HG03342 (cell line): ENCODE measurements at regions not wholly inside any gene's neighbourhood (a gene's known extent, or its start where the extent isn't known, plus 50 kb on each side); places are given as distances from the start of the nearest gene placed in this dataset.

Source experiments
- ATAC-seq: cut with Tn5 transposase; IDR thresholded peaks from one replicate; pipeline ENCODE4 v1.9.1; 2021; ENCODE audit warnings: mild to moderate bottlenecking, moderate library complexity; ENCODE audit not compliant: unreplicated experiment

GRCh38 chr4:13316354-13316753 lies 167.8 kb downstream of the RAB28 start:
- ATAC-seq: no peak

GRCh38 chr4:13313856-13314255 lies 170.3 kb downstream of the RAB28 start:
- no peak for ATAC-seq

GRCh38 chr4:13312264-13312663 lies 171.9 kb downstream of the RAB28 start:
- ATAC-seq: no peak

GRCh38 chr4:13309751-13310150 lies 174.4 kb downstream of the RAB28 start:
- ATAC-seq: no peak

GRCh38 chr4:13306356-13306755 lies 177.8 kb downstream of the RAB28 start:
- no peak for ATAC-seq

GRCh38 chr4:13302876-13303275 lies 181.3 kb downstream of the RAB28 start:
- ATAC-seq: no peak

GRCh38 chr4:13299343-13299742 lies 184.8 kb downstream of the RAB28 start:
- ATAC-seq: no peak

- ATAC-seq: no peak
These were observed 185.5 kb downstream of the RAB28 start for GRCh38 chr4:13298655-13299054.

- no peak for ATAC-seq
These were observed 187.2 kb downstream of the RAB28 start for GRCh38 chr4:13296986-13297385.

- ATAC-seq: no peak
These were observed 189.1 kb downstream of the RAB28 start for GRCh38 chr4:13294961-13295605.

GRCh38 chr4:13292372-13292771 lies 191.8 kb downstream of the RAB28 start:
- ATAC-seq: no peak

- no peak for ATAC-seq
These were observed 194.7 kb downstream of the RAB28 start for GRCh38 chr4:13289391-13289790.

GRCh38 chr4:13285336-13285735 lies 198.8 kb downstream of the RAB28 start:
- no peak for ATAC-seq

GRCh38 chr4:13284932-13285331 lies 199.2 kb downstream of the RAB28 start:
- ATAC-seq: no peak

GRCh38 chr4:13276357-13276756 lies 207.8 kb downstream of the RAB28 start:
- no peak for ATAC-seq

- no peak for ATAC-seq
These were observed 215.4 kb downstream of the RAB28 start for GRCh38 chr4:13268703-13269102.

GRCh38 chr4:13268165-13268564 lies 216.0 kb downstream of the RAB28 start:
- no peak for ATAC-seq

- ATAC-seq: no peak
These were observed 217.0 kb downstream of the RAB28 start for GRCh38 chr4:13267091-13267490.

- no peak for ATAC-seq
These were observed 217.5 kb downstream of the RAB28 start for GRCh38 chr4:13266687-13267086.

- no peak for ATAC-seq
These were observed 220.1 kb downstream of the RAB28 start for GRCh38 chr4:13263967-13264525.

GRCh38 chr4:13262816-13263215 lies 221.3 kb downstream of the RAB28 start:
- no peak for ATAC-seq

- ATAC-seq: no peak
These were observed 222.5 kb downstream of the RAB28 start for GRCh38 chr4:13261486-13262257.
